ENCODE measurements at regions not wholly inside any gene's neighbourhood (a gene's known extent, or its start where the extent isn't known, plus 50 kb on each side); places are given as distances from the start of the nearest gene placed in this dataset.

DNA sequence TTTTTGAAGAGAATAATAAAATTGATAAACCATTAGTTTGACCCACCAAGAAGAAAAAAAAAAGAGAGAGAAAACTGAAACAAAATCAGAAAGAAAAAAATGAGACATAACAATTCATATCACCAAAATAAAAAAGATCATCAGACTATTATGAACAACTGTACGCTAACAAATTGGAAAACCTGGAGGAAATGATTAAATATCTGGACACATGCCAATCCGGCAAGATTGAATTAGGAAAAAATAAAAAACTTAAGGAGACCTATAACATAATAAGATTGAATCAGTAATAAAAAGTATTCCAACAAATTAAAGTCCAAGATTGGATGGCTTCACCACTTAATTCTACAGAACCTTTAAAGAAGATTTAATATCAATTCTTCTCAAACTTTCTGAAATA lies 136.7 kb downstream of the CASP12 start:
- no peaks in the 10 kb centered on the region for H3K36me3 ChIP-seq (ENCODE audit: control insufficient read depth in 2 of 2, insufficient read depth in 1 of 2, low read length in 2 of 2)
- ChIA-PET POLR2A (no interaction called here), CTCF (interaction anchor here (0.6 kb wide), 1 partner anchor 1781 kb away, joined by 5 read pairs; no protein-coding TSS in a partner anchor)
- no peaks in the 10 kb centered on the region for H3K9me3 ChIP-seq (ENCODE audit: control insufficient read depth, insufficient read depth, low read depth, low read length)
- H3K4me3 ChIP-seq (ENCODE audit: low read depth, low read length): no peak overlapping the region
- TF ChIP-seq ZSCAN18 (tag by site-specific recombination; IDR thresholded peaks at IDR 0.05) (no peak), EGR2 (tag by site-specific recombination; IDR thresholded peaks at IDR 0.05; ENCODE audit: low read depth) (no peak)
- H3K4me1 ChIP-seq (ENCODE audit: control insufficient read depth, insufficient read depth, low read length): no peaks in the 10 kb centered on the region
- no peak overlapping the region for H3K27ac ChIP-seq (ENCODE audit: extremely low read depth, low read depth, low read length)

DNA sequence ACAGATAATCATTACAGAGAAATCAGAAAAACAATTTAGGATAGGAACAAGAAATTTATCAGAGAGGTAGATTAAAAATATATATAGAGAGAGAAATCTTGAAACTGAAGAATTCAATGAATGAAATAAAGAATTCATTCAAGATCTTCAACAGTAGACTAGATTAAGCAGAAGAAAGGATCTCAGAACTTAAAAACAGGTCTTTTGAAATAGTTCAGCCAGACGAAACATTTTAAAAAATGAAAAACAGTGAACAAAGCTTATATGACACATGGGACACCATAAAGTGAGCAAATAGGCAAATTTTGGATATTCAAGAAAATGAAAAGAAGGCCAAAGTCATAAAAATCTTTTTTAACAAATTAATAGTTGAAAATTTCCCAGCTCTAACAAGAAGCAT lies 138.8 kb downstream of the CASP12 start:
- POLR2A ChIA-PET: no interaction called here
- Histone ChIP-seq H3K4me3 (ENCODE audit: low read depth, low read length) (no peak overlapping the region), H3K9me3 (ENCODE audit: control insufficient read depth, insufficient read depth, low read depth, low read length) (no peaks in the 10 kb centered on the region), H3K4me1 (ENCODE audit: control insufficient read depth, insufficient read depth, low read length) (no peaks in the 10 kb centered on the region), H3K36me3 (ENCODE audit: control insufficient read depth in 2 of 2, insufficient read depth in 1 of 2, low read length in 2 of 2) (no peaks in the 10 kb centered on the region), H3K27ac (ENCODE audit: extremely low read depth, low read depth, low read length) (no peak overlapping the region)
- CTCF ChIA-PET: interaction anchor here (0.7 kb wide), 1 partner anchor 204 kb away, joined by 3 read pairs; no protein-coding TSS in a partner anchor
- TF ChIP-seq GFI1B (tag by site-specific recombination; IDR thresholded peaks at IDR 0.05) (no peak), ZBTB8A (tag by site-specific recombination; IDR thresholded peaks at IDR 0.05) (no peak), ZNF214 (tag by site-specific recombination; IDR thresholded peaks at IDR 0.05; ENCODE audit: borderline replicate concordance) (no peak), ZBTB1 (tag by site-specific recombination; IDR thresholded peaks at IDR 0.05) (no peak), HOXA7 (CRISPR knock-in tag; IDR thresholded peaks at IDR 0.05; ENCODE audit: borderline replicate concordance) (no peak), ZNF324 (tag by site-specific recombination; IDR thresholded peaks at IDR 0.05) (no peak), ZBTB20 (tag by site-specific recombination; IDR thresholded peaks at IDR 0.05) (no peak), ZNF664 (tag by site-specific recombination; IDR thresholded peaks at IDR 0.05) (no peak), FEZF1 (tag by site-specific recombination; IDR thresholded peaks at IDR 0.05) (no peak), BCL11A (tag by site-specific recombination; IDR thresholded peaks at IDR 0.05; ENCODE audit: low read depth) (no peak), ZNF416 (tag by site-specific recombination; IDR thresholded peaks at IDR 0.05) (no peak), ZNF132 (tag by site-specific recombination; IDR thresholded peaks at IDR 0.05; ENCODE audit: borderline replicate concordance) (no peak), ZNF596 (tag by site-specific recombination; IDR thresholded peaks at IDR 0.05) (no peak), ZNF76 (tag by site-specific recombination; IDR thresholded peaks at IDR 0.05; ENCODE audit: borderline replicate concordance, low read depth) (no peak), ZNF600 (tag by site-specific recombination; IDR thresholded peaks at IDR 0.05) (no peak), ZEB2 (tag by site-specific recombination; IDR thresholded peaks at IDR 0.05) (no peak), ZNF146 (tag by site-specific recombination; IDR thresholded peaks at IDR 0.05) (no peak)
- TF ChIP-seq, protein P1, sequence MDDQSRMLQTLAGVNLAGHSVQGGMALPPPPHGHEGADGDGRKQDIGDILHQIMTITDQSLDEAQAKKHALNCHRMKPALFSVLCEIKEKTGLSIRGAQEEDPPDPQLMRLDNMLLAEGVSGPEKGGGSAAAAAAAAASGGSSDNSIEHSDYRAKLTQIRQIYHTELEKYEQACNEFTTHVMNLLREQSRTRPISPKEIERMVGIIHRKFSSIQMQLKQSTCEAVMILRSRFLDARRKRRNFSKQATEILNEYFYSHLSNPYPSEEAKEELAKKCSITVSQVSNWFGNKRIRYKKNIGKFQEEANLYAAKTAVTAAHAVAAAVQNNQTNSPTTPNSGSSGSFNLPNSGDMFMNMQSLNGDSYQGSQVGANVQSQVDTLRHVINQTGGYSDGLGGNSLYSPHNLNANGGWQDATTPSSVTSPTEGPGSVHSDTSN (CRISPR knock-in tag; IDR thresholded peaks at IDR 0.05): no peak

- ChIA-PET POLR2A (no interaction called here), CTCF (no interaction called here)
- H3K4me3 ChIP-seq (ENCODE audit: low read depth, low read length): no peak overlapping the region
- TF ChIP-seq ZNF645 (tag by site-specific recombination; IDR thresholded peaks at IDR 0.05) (no peak), GLIS2 (tag by site-specific recombination; IDR thresholded peaks at IDR 0.05) (no peak), ELK4 (IDR thresholded peaks at IDR 0.05; ENCODE audit: borderline replicate concordance, low read depth, low read length) (no peak), ZNF148 (tag by site-specific recombination; IDR thresholded peaks at IDR 0.05; ENCODE audit: borderline replicate concordance) (no peak)
Measured at GRCh38 chr11:104738918-104739317, 159.3 kb downstream of the CASP12 start.

More at GRCh38 chr11:104738918-104739317, 159.3 kb downstream of the CASP12 start:
- no peaks in the 10 kb centered on the region for H3K4me1 ChIP-seq (ENCODE audit: control insufficient read depth, insufficient read depth, low read length)
- no peaks in the 10 kb centered on the region for H3K36me3 ChIP-seq (ENCODE audit: control insufficient read depth in 2 of 2, insufficient read depth in 1 of 2, low read length in 2 of 2)
- no peak overlapping the region for H3K27ac ChIP-seq (ENCODE audit: extremely low read depth, low read depth, low read length)
- H3K9me3 ChIP-seq (ENCODE audit: control insufficient read depth, insufficient read depth, low read depth, low read length): no peaks in the 10 kb centered on the region

All from HEK293 (cell line).